ENCODE measurements at regions not wholly inside any gene's neighbourhood (a gene's known extent, or its start where the extent isn't known, plus 50 kb on each side); places are given as distances from the start of the nearest gene placed in this dataset.

- intact Hi-C loops (cut with DNase I): no loop called here
- no peak for DNase-seq
Measured at GRCh38 chr11:26042113-26042512, 289.8 kb upstream of the ANO3 start.

- intact Hi-C loops (cut with DNase I): no loop called here
- DNase-seq: no peak
Measured at GRCh38 chr11:26043665-26044064, 288.3 kb upstream of the ANO3 start.

GRCh38 chr11:26044389-26044788 lies 287.5 kb upstream of the ANO3 start:
- intact Hi-C loops (cut with DNase I): no loop called here

GRCh38 chr11:26045082-26045481 lies 286.8 kb upstream of the ANO3 start:
- intact Hi-C loops (cut with DNase I): no loop called here
- DNase-seq: no peak

More at GRCh38 chr11:26044389-26044788, 287.5 kb upstream of the ANO3 start:
- no peak for DNase-seq

- intact Hi-C loops (cut with DNase I): no loop called here
- no peak for DNase-seq
Measured at GRCh38 chr11:26048271-26048670, 283.7 kb upstream of the ANO3 start.

- intact Hi-C loops (cut with DNase I): no loop called here
- no peak for DNase-seq
Measured at GRCh38 chr11:26053966-26054365, 278.0 kb upstream of the ANO3 start.

- no peak for DNase-seq
- intact Hi-C loops (cut with DNase I): no loop called here
Measured at GRCh38 chr11:26062660-26063059, 269.3 kb upstream of the ANO3 start.

GRCh38 chr11:26063915-26064314 lies 268.0 kb upstream of the ANO3 start:
- intact Hi-C loops (cut with DNase I): no loop called here
- DNase-seq: no peak

- intact Hi-C loops (cut with DNase I): no loop called here
- no peak for DNase-seq
Measured at GRCh38 chr11:26065944-26066343, 266.0 kb upstream of the ANO3 start.

- intact Hi-C loops (cut with DNase I): no loop called here
- DNase-seq: no peak
Measured at GRCh38 chr11:26070714-26071380, 261.1 kb upstream of the ANO3 start.

GRCh38 chr11:26072614-26073153 lies 259.2 kb upstream of the ANO3 start:
- intact Hi-C loops (cut with DNase I): no loop called here
- DNase-seq: no peak

GRCh38 chr11:26073646-26074045 lies 258.3 kb upstream of the ANO3 start:
- no peak for DNase-seq
- intact Hi-C loops (cut with DNase I): no loop called here

- no peak for DNase-seq
- intact Hi-C loops (cut with DNase I): no loop called here
Measured at GRCh38 chr11:26076233-26076990, 255.5 kb upstream of the ANO3 start.

- intact Hi-C loops (cut with DNase I): no loop called here
- DNase-seq: no peak
Measured at GRCh38 chr11:26078231-26078821, 253.6 kb upstream of the ANO3 start.

- DNase-seq: no peak
- intact Hi-C loops (cut with DNase I): no loop called here
Measured at GRCh38 chr11:26084313-26084712, 247.6 kb upstream of the ANO3 start.

- intact Hi-C loops (cut with DNase I): no loop called here
- DNase-seq: no peak
Measured at GRCh38 chr11:26086028-26086427, 245.9 kb upstream of the ANO3 start.

- DNase-seq: no peak
- intact Hi-C loops (cut with DNase I): no loop called here
Measured at GRCh38 chr11:26087120-26087935, 244.6 kb upstream of the ANO3 start.

GRCh38 chr11:26088391-26088790 lies 243.5 kb upstream of the ANO3 start:
- DNase-seq: no peak
- intact Hi-C loops (cut with DNase I): no loop called here

- intact Hi-C loops (cut with DNase I): no loop called here
- DNase-seq: no peak
Measured at GRCh38 chr11:26090651-26091050, 241.3 kb upstream of the ANO3 start.
